Neural cell (in vitro differentiated cells): ENCODE measurements at regions not wholly inside any gene's neighbourhood (a gene's known extent, or its start where the extent isn't known, plus 50 kb on each side); places are given as distances from the start of the nearest gene placed in this dataset.

Experiments used
- H2AFZ ChIP-seq: fragments of 200-600, 300-800 bp; sonication (generic), shearing (Covaris generic); 2 replicates; pipeline ENCODE4 v1.6.0; 2014; ENCODE audit warnings: low read depth, mild to moderate bottlenecking, antibody characterized with exemption, low read length, moderate library complexity
- H3F3A ChIP-seq: fragments of 200-600 bp; shearing (Covaris generic); 2 replicates; pipeline ENCODE4 v1.6.1; 2016; ENCODE audit warnings: mild to moderate bottlenecking, moderate library complexity, mixed read lengths, antibody characterized with exemption, low read length; ENCODE audit not compliant: insufficient read depth, poor library complexity, severe bottlenecking
- H3K27ac ChIP-seq: fragments of 200-600, 300-800 bp; sonication (generic), shearing (Covaris generic); 2 replicates; pipeline ENCODE4 v1.5.1; 2014; ENCODE audit warnings: mild to moderate bottlenecking, low read length, moderate library complexity
- H3K27me3 ChIP-seq: fragments of 300-800, 200-600 bp; sonication (generic), shearing (Covaris generic); 2 replicates; pipeline ENCODE4 v1.6.0; 2014; ENCODE audit warnings: mild to moderate bottlenecking, low read depth, low read length, moderate library complexity; ENCODE audit not compliant: insufficient read depth
- H3K36me3 ChIP-seq: fragments of 300-800, 200-600 bp; sonication (generic), shearing (Covaris generic); 2 replicates; pipeline ENCODE4 v1.5.1; 2014; ENCODE audit warnings: mild to moderate bottlenecking, antibody characterized with exemption, low read length, moderate library complexity; ENCODE audit not compliant: insufficient read depth
- H3K4me2 ChIP-seq: fragments of 300-800, 200-600 bp; sonication (generic), shearing (Covaris generic); 2 replicates; pipeline ENCODE4 v1.6.0; 2014; ENCODE audit warnings: mild to moderate bottlenecking, low read length
- H3K4me3 ChIP-seq: fragments of 300-800, 200-600 bp; sonication (generic), shearing (Covaris generic); 2 replicates; pipeline ENCODE4 v1.5.1; 2014; ENCODE audit warnings: mild to moderate bottlenecking, low read length, moderate library complexity
- H3K79me2 ChIP-seq: fragments of 200-600 bp; shearing (Covaris generic); replicated peaks from 2 replicates; pipeline ENCODE4 v1.6.0; 2014; ENCODE audit warnings: mild to moderate bottlenecking, low read length, moderate library complexity; ENCODE audit not compliant: insufficient read depth
- H3K9ac ChIP-seq: fragments of 300-800, 200-600 bp; sonication (generic), shearing (Covaris generic); 2 replicates; pipeline ENCODE4 v1.6.1; 2016; ENCODE audit warnings: mild to moderate bottlenecking, low read length, mixed read lengths
- H3K9me2 ChIP-seq: fragments of 200-600 bp; shearing (Covaris generic); 2 replicates; pipeline ENCODE4 v1.6.1; 2016; ENCODE audit warnings: mild to moderate bottlenecking, low read length, mixed read lengths; ENCODE audit not compliant: insufficient read depth
- H3K9me3 ChIP-seq: fragments of 200-600, 300-800 bp; sonication (generic), shearing (Covaris generic); 2 replicates; pipeline ENCODE4 v1.6.1; 2016; ENCODE audit warnings: mild to moderate bottlenecking, mixed run types, low read length, moderate library complexity, mixed read lengths
- H4K20me1 ChIP-seq: fragments of 200-600 bp; shearing (Covaris generic); 2 replicates; pipeline ENCODE4 v1.6.1; 2016; ENCODE audit warnings: mild to moderate bottlenecking, mixed run types; ENCODE audit not compliant: insufficient read depth
- CTCF ChIP-seq: fragments of 450-650 bp; IDR thresholded peaks from 2 replicates; pipeline ENCODE4 v1.5.1; 2014; ENCODE audit warnings: antibody characterized with exemption, mild to moderate bottlenecking, moderate library complexity; ENCODE audit not compliant: poor library complexity, severe bottlenecking
- EP300 ChIP-seq: fragments of 450-650 bp; conservative IDR thresholded peaks from 2 replicates; pipeline ENCODE4 v1.6.1; 2014; ENCODE audit warnings: antibody characterized with exemption, mild to moderate bottlenecking, moderate library complexity; ENCODE audit not compliant: poor library complexity, severe bottlenecking
- EZH2 ChIP-seq: fragments of 200-600, 300-800 bp; shearing (Covaris generic), sonication (generic); IDR thresholded peaks from 2 replicates; pipeline ENCODE4 v1.6.1; 2014; ENCODE audit warnings: antibody characterized with exemption, low read length, borderline replicate concordance, mild to moderate bottlenecking; ENCODE audit not compliant: insufficient read depth, poor library complexity, severe bottlenecking
- MXI1 ChIP-seq: fragments of 450-650 bp; conservative IDR thresholded peaks from 2 replicates; pipeline ENCODE4 v1.6.1; 2014; ENCODE audit warnings: antibody characterized with exemption, mild to moderate bottlenecking; ENCODE audit not compliant: poor library complexity, severe bottlenecking
- POLR2AphosphoS5 ChIP-seq: IDR thresholded peaks from 2 replicates; pipeline ENCODE4 v1.6.1; 2012
- RAD21 ChIP-seq: fragments of 450-650 bp; conservative IDR thresholded peaks from 2 replicates; pipeline ENCODE4 v1.6.1; 2014; ENCODE audit warnings: antibody characterized with exemption, mild to moderate bottlenecking, moderate library complexity
- REST ChIP-seq: IDR thresholded peaks from 2 replicates; pipeline ENCODE4 v1.6.1; 2012; ENCODE audit warnings: borderline replicate concordance
- SMC3 ChIP-seq: fragments of 450-650 bp; conservative IDR thresholded peaks from 2 replicates; pipeline ENCODE4 v1.6.1; 2014; ENCODE audit warnings: antibody characterized with exemption, mild to moderate bottlenecking, moderate library complexity; ENCODE audit not compliant: poor library complexity
- TAF1 ChIP-seq: IDR thresholded peaks from 2 replicates; pipeline ENCODE4 v1.6.1; 2012; ENCODE audit warnings: low read depth

GRCh38 chr22:48276994-48277867 is 1514.8 kb downstream of the TBC1D22A start:
- H3F3A ChIP-seq: no peaks in the 10 kb centered on the region
- no peak overlapping the region for H3K9ac ChIP-seq
- no peak for TF ChIP-seq RAD21
- no peak for TF ChIP-seq MXI1
- TF ChIP-seq POLR2AphosphoS5: no peak
- TF ChIP-seq EP300: no peak
- no peak for TF ChIP-seq CTCF
- TF ChIP-seq EZH2: no peak
- TF ChIP-seq TAF1: no peak
- no peak for TF ChIP-seq SMC3
- TF ChIP-seq REST: no peak
- H4K20me1 ChIP-seq: no peaks in the 10 kb centered on the region
- no peak overlapping the region for H3K4me3 ChIP-seq
- H3K27ac ChIP-seq: no peak overlapping the region
- H3K9me3 ChIP-seq: peaks cover 5% of the 10 kb centered on the region
- H3K27me3 ChIP-seq: no peaks in the 10 kb centered on the region
- no peak overlapping the region for H3K4me2 ChIP-seq
- no peak overlapping the region for H2AFZ ChIP-seq
- no peaks in the 10 kb centered on the region for H3K9me2 ChIP-seq
- no peaks in the 10 kb centered on the region for H3K36me3 ChIP-seq
- H3K79me2 ChIP-seq: no peaks in the 10 kb centered on the region

- Histone ChIP-seq H3K4me2 (no peak overlapping the region), H3K4me3 (no peak overlapping the region), H3K9ac (no peak overlapping the region), H4K20me1 (no peaks in the 10 kb centered on the region), H3K79me2 (no peaks in the 10 kb centered on the region), H3K27ac (no peak overlapping the region), H3F3A (no peaks in the 10 kb centered on the region), H3K9me3 (no peaks in the 10 kb centered on the region), H2AFZ (no peak overlapping the region), H3K36me3 (no peaks in the 10 kb centered on the region), H3K9me2 (no peaks in the 10 kb centered on the region), H3K27me3 (no peaks in the 10 kb centered on the region)
- TF ChIP-seq TAF1 (no peak), CTCF (no peak), SMC3 (no peak), REST (no peak), RAD21 (no peak), EP300 (no peak), POLR2AphosphoS5 (no peak), EZH2 (no peak), MXI1 (no peak)
Observed at GRCh38 chr22:48275412-48275811, 1513.0 kb downstream of the TBC1D22A start.
